Colonic mucosa (tissue), 4 donors: ENCODE measurements at regions not wholly inside any gene's neighbourhood (a gene's known extent, or its start where the extent isn't known, plus 50 kb on each side); places are given as distances from the start of the nearest gene placed in this dataset.

Experiments
- DNase-seq: peaks from one replicate; pipeline ENCODE4 v3.0.0-alpha.2; 2020
- H3K27ac ChIP-seq: fragments of 200-600 bp; one replicate; pipeline ENCODE4 v1.8.0; 2021
- H3K27me3 ChIP-seq: fragments of 200-600 bp; one replicate; pipeline ENCODE4 v1.8.0; 2021
- H3K36me3 ChIP-seq: fragments of 200-600 bp; one replicate; pipeline ENCODE4 v1.8.0; 2021
- H3K4me1 ChIP-seq: fragments of 200-600 bp; one replicate; pipeline ENCODE4 v1.8.0; 2021; ENCODE audit warnings: mild to moderate bottlenecking
- H3K4me3 ChIP-seq: fragments of 200-600 bp; one replicate; pipeline ENCODE4 v1.8.0; 2021
- H3K9ac ChIP-seq, 2 donors: one replicate each; pipeline ENCODE4 v1.7.0; 2013; ENCODE audit warnings: control low read depth in 2 of 2, low read depth in 2 of 2, low read length in 2 of 2
- H3K9me3 ChIP-seq: fragments of 200-600 bp; one replicate; pipeline ENCODE4 v1.8.0; 2021
- intact Hi-C: fragments of 100-400 bp; cut with DNase I; formaldehyde crosslinking; loops from one replicate; pipeline ENCODE4 v1.14.1; 2022
- TF ChIP-seq, protein P1 (sequence below): fragments of 200-600 bp; IDR thresholded peaks from one replicate; pipeline ENCODE4 v1.8.0; 2022; ENCODE audit warnings: antibody characterized with exemption, mild to moderate bottlenecking
- donor health status: healthy.
- donor health status: DM: no; HTN: no; CAD: no.
- donor health status: DM: no; HTN: no; CAD: no.

- Histone ChIP-seq H3K36me3 (no peaks in the 10 kb centered on the region), H3K4me1 (no peaks in the 10 kb centered on the region), H3K27me3 (no peaks in the 10 kb centered on the region), H3K9ac (no peak overlapping the region), H3K27ac (no peak overlapping the region), H3K4me3 (no peak overlapping the region), H3K9me3 (no peaks in the 10 kb centered on the region)
- TF ChIP-seq, protein P1, sequence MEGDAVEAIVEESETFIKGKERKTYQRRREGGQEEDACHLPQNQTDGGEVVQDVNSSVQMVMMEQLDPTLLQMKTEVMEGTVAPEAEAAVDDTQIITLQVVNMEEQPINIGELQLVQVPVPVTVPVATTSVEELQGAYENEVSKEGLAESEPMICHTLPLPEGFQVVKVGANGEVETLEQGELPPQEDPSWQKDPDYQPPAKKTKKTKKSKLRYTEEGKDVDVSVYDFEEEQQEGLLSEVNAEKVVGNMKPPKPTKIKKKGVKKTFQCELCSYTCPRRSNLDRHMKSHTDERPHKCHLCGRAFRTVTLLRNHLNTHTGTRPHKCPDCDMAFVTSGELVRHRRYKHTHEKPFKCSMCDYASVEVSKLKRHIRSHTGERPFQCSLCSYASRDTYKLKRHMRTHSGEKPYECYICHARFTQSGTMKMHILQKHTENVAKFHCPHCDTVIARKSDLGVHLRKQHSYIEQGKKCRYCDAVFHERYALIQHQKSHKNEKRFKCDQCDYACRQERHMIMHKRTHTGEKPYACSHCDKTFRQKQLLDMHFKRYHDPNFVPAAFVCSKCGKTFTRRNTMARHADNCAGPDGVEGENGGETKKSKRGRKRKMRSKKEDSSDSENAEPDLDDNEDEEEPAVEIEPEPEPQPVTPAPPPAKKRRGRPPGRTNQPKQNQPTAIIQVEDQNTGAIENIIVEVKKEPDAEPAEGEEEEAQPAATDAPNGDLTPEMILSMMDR = no peak
- intact Hi-C loops = no loop called here
- DNase-seq = peak; percentile 11
Measured at GRCh38 chr2:111665551-111666116, 218.4 kb downstream of the ANAPC1 start.

DNA sequence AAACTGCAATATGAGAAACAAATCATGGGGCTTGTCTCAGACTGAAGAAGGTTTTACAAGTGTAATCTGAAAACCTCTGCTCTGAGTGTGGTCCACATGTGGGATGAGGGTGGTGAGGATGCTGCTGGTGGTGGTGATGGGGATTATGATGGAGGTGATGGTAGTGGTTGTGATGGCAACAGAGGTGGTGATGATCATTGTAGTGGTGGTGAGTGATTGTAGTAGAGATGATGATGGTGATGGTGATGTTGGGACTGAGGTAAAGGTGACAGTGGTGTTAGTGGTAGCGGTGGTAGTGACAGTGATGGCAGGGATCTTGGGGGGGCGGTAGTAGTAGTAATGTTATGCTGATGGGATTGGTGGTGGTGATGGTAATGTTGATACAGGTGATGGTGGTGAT, 217.8 kb downstream of the ANAPC1 start:
- Histone ChIP-seq H3K36me3 (no peaks in the 10 kb centered on the region), H3K4me3 (no peak overlapping the region), H3K27ac (no peak overlapping the region), H3K9ac (no peak overlapping the region), H3K4me1 (no peaks in the 10 kb centered on the region), H3K27me3 (no peaks in the 10 kb centered on the region), H3K9me3 (no peaks in the 10 kb centered on the region)
- TF ChIP-seq, protein P1 = no peak
- DNase-seq = peak; percentile 6
- intact Hi-C loops = no loop called here

DNA sequence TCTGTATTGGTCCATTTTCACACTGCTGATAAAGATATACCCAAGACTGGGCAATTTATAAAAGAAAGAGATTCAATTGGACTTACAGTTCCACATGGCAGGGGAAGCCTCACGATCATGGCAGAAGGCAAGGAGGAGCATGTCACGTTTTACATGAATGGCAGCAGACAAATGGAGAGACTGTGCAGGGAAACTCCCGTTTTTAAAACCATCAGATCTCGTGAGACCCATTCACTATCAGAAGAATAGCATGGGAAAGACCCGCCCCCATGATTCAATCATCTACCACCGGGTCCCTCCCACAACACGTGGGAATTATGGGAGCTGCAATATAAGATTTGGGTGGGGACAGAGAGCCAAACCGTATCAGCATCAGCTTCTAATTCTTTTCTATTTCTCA, 217.0 kb downstream of the ANAPC1 start:
- intact Hi-C loops = no loop called here
- Histone ChIP-seq H3K9ac (no peak overlapping the region), H3K4me1 (no peaks in the 10 kb centered on the region), H3K27me3 (no peaks in the 10 kb centered on the region), H3K36me3 (no peaks in the 10 kb centered on the region), H3K27ac (no peak overlapping the region), H3K9me3 (no peaks in the 10 kb centered on the region), H3K4me3 (no peak overlapping the region)
- TF ChIP-seq, protein P1 = no peak
- DNase-seq = peak; percentile 4

- H3K4me1 ChIP-seq = no peaks in the 10 kb centered on the region
- no peak overlapping the region for H3K4me3 ChIP-seq
- H3K36me3 ChIP-seq = no peaks in the 10 kb centered on the region
- no peaks in the 10 kb centered on the region for H3K9me3 ChIP-seq
- no peak overlapping the region for H3K9ac ChIP-seq
- peak; percentile 17 for DNase-seq
- H3K27ac ChIP-seq = no peak overlapping the region
- TF ChIP-seq, protein P1 = no peak
- intact Hi-C loops = no loop called here
- no peaks in the 10 kb centered on the region for H3K27me3 ChIP-seq
Measured at GRCh38 chr2:111667542-111668273, 216.3 kb downstream of the ANAPC1 start.

DNA sequence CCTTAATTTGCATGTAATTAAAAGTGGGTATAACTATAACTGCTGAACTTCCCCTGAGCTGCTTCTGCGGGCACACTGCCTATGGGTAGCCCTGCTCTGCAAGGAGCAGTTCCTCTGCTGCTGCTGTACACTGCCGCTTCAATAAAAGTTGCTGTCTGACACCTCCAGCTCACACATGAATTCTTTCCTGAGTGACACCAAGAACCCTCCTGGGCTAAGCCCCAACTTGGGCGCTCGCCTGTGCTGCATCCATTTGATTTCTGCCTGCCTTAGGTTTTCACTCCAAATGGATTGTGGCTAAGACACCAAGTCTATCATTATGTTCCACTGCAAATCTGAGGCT, 215.7 kb downstream of the ANAPC1 start:
- no peaks in the 10 kb centered on the region for H3K4me1 ChIP-seq

More for the DNA sequence above, 215.7 kb downstream of the ANAPC1 start:
- no peaks in the 10 kb centered on the region for H3K9me3 ChIP-seq
- H3K27me3 ChIP-seq = no peaks in the 10 kb centered on the region
- TF ChIP-seq, protein P1 = no peak
- no peak overlapping the region for H3K27ac ChIP-seq
- H3K9ac ChIP-seq = no peak overlapping the region
- H3K4me3 ChIP-seq = no peak overlapping the region
- peak; percentile 7 for DNase-seq
- no peaks in the 10 kb centered on the region for H3K36me3 ChIP-seq
- intact Hi-C loops = no loop called here
